Erythroblast (primary cell): ENCODE measurements at regions not wholly inside any gene's neighbourhood (a gene's known extent, or its start where the extent isn't known, plus 50 kb on each side); places are given as distances from the start of the nearest gene placed in this dataset.

Experiments used
- GATA1 ChIP-seq: IDR thresholded peaks from 2 replicates; pipeline ENCODE4 v1.6.1; 2011; ENCODE audit warnings: low read depth, mild to moderate bottlenecking, control low read depth, low read length, moderate library complexity
- POLR2A ChIP-seq: IDR thresholded peaks from 2 replicates; pipeline ENCODE4 v1.6.1; 2011; ENCODE audit warnings: mild to moderate bottlenecking, low read length

GRCh38 chr17:77842528-77843147, 115.9 kb upstream of the TNRC6C start:
- TF ChIP-seq POLR2A: no peak
- TF ChIP-seq GATA1: no peak
